MCF 10A (cell line): ENCODE measurements at regions not wholly inside any gene's neighbourhood (a gene's known extent, or its start where the extent isn't known, plus 50 kb on each side); places are given as distances from the start of the nearest gene placed in this dataset.

Experiments
- BruUV-seq: library from RNA; stranded (reverse); fragments of 400-500 nt; replicated peaks from 2 replicates; lab custom pipeline; 2021; lab: Mats Ljungman, UMichigan
- CTCF ChIA-PET: fragments of 300-600 bp; sonication (Branson Sonifier 250); formaldehyde crosslinking; extraction: SDS; loops from one replicate; lab custom pipeline; 2021; ENCODE audit warnings: antibody characterized with exemption, inconsistent platforms; lab: Yijun Ruan, JAX
- POLR2A ChIA-PET: fragments of 300-600, 350-650 bp; sonication (Branson Sonifier 250); formaldehyde crosslinking; extraction: SDS; loops from one replicate; lab custom pipeline; 2020; ENCODE audit warnings: antibody characterized with exemption, inconsistent platforms; lab: Yijun Ruan, JAX
- DNase-seq: peaks from one replicate; pipeline ENCODE4 v3.0.0-alpha.2; 2018; ENCODE audit not compliant: unreplicated experiment
- H3K27ac Mint-ChIP-seq: one replicate; pipeline ENCODE4 v1.8.0; 2022; ENCODE audit warnings: mild to moderate bottlenecking, low read depth, mixed read lengths; ENCODE audit not compliant: unreplicated experiment
- H3K27me3 Mint-ChIP-seq: one replicate; pipeline ENCODE4 v1.8.0; 2022; ENCODE audit warnings: mixed read lengths; ENCODE audit not compliant: insufficient read depth, unreplicated experiment
- H3K36me3 Mint-ChIP-seq: one replicate; pipeline ENCODE4 v1.8.0; 2022; ENCODE audit warnings: mild to moderate bottlenecking, moderate library complexity, mixed read lengths; ENCODE audit not compliant: insufficient read depth, unreplicated experiment
- H3K4me1 Mint-ChIP-seq: one replicate; pipeline ENCODE4 v1.8.0; 2022; ENCODE audit warnings: mixed read lengths; ENCODE audit not compliant: insufficient read depth, unreplicated experiment
- H3K4me3 Mint-ChIP-seq: one replicate; pipeline ENCODE4 v1.8.0; 2022; ENCODE audit warnings: mild to moderate bottlenecking, moderate library complexity, mixed read lengths; ENCODE audit not compliant: unreplicated experiment
- H3K9me3 Mint-ChIP-seq: one replicate; pipeline ENCODE4 v1.8.0; 2022; ENCODE audit warnings: mixed read lengths; ENCODE audit not compliant: unreplicated experiment
- intact Hi-C: fragments of 100-400 bp; cut with micrococcal nuclease; formaldehyde crosslinking; loops from 2 replicates; pipeline ENCODE4 v1.14.1; 2022
- TF ChIP-seq, protein P1 (sequence below): fragments of 200-600 bp; IDR thresholded peaks from one replicate; pipeline ENCODE4 v1.8.0; 2022; ENCODE audit warnings: antibody characterized with exemption, mild to moderate bottlenecking; ENCODE audit not compliant: unreplicated experiment

GRCh38 chrX:39002466-39002865 is 201.2 kb downstream of the MID1IP1 start:
- H3K27me3 Mint-ChIP-seq, result peaks cover 25% of the 10 kb centered on the region
- CTCF ChIA-PET, result no interaction called here
- H3K4me1 Mint-ChIP-seq, result no peaks in the 10 kb centered on the region
- peaks cover 6% of the 10 kb centered on the region for H3K36me3 Mint-ChIP-seq
- TF ChIP-seq, protein P1, sequence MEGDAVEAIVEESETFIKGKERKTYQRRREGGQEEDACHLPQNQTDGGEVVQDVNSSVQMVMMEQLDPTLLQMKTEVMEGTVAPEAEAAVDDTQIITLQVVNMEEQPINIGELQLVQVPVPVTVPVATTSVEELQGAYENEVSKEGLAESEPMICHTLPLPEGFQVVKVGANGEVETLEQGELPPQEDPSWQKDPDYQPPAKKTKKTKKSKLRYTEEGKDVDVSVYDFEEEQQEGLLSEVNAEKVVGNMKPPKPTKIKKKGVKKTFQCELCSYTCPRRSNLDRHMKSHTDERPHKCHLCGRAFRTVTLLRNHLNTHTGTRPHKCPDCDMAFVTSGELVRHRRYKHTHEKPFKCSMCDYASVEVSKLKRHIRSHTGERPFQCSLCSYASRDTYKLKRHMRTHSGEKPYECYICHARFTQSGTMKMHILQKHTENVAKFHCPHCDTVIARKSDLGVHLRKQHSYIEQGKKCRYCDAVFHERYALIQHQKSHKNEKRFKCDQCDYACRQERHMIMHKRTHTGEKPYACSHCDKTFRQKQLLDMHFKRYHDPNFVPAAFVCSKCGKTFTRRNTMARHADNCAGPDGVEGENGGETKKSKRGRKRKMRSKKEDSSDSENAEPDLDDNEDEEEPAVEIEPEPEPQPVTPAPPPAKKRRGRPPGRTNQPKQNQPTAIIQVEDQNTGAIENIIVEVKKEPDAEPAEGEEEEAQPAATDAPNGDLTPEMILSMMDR, result no peak
- intact Hi-C loops, result no loop called here
- H3K27ac Mint-ChIP-seq, result no peak overlapping the region
- POLR2A ChIA-PET, result interaction anchor here (0.6 kb wide), 1 partner anchor 1254 kb away, joined by 3 read pairs; no protein-coding TSS in a partner anchor
- BruUV-seq, result no TSS peak
- no peaks in the 10 kb centered on the region for H3K9me3 Mint-ChIP-seq
- H3K4me3 Mint-ChIP-seq, result no peak overlapping the region
- no peak for DNase-seq

DNA sequence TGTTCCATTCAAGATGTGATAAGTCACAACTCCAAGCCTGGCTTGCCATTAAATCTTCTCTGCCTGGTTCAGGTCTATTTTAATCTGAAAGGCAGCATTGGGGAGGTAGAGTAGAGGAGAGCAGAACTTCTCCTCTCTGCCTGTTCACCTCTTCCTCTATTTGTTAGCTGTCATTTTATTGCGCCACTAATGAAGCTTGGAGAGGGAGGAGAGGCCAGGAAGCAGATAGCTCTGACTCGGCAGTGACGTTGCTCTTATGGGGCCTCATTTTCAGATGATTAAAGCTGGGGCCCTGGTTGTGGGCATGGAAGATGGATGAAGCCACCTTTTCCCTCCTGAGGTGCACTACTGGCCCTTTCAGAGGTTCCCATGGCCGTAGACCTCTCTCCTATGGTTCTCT is 207.3 kb downstream of the MID1IP1 start:
- intact Hi-C loops, result no loop called here
- DNase-seq, result no peak
- TF ChIP-seq, protein P1, result no peak
- Mint-ChIP-seq H3K36me3 (peaks cover 4% of the 10 kb centered on the region), H3K4me3 (no peak overlapping the region), H3K4me1 (peaks cover 10% of the 10 kb centered on the region), H3K27me3 (peaks cover 53% of the 10 kb centered on the region), H3K9me3 (no peaks in the 10 kb centered on the region), H3K27ac (no peak overlapping the region)
- ChIA-PET POLR2A (no interaction called here), CTCF (no interaction called here)
- no TSS peak for BruUV-seq

DNA sequence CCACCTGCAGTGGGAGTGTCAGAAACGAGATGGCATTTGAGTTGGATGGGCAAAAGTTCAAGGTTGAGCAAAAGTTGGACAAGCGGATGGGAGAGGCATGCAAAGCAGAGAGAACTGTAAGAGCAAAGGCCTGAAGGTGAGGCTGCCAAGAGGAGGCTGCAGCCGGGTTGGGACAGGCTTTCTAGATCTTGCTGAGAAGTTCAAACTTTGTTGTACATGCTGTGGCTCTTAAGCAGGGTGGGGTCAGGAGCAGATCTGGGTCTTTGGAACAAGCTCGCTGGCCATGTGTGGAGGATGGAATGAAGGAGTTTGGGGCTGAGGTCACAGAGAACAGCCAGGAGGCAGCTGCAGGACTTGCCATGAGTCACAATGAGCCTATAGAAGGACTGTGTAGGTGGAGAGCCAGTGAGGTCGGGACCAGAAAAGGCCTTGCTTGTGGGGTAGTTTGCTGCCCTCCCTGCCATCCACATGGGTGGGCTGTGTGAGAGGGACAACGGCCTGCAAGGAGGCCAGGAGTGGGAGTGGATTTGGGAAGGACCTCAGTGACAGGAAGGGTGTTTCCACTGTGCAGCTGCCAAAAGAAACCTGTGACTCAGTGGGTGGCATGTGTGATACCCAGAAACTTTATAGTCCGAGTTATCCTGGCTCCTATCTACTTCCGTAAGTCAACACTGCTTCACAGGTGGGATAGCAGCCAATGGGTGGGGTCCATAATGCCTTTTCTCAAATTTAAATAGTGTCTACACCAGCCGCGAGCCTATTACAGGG is 210.4 kb downstream of the MID1IP1 start:
- no peaks in the 10 kb centered on the region for H3K9me3 Mint-ChIP-seq
- intact Hi-C loops, result no loop called here
- no peaks in the 10 kb centered on the region for H3K36me3 Mint-ChIP-seq
- no peak overlapping the region for H3K27ac Mint-ChIP-seq
- ChIA-PET POLR2A (no interaction called here), CTCF (no interaction called here)
- peaks cover 57% of the 10 kb centered on the region for H3K27me3 Mint-ChIP-seq
- H3K4me1 Mint-ChIP-seq, result peaks cover 10% of the 10 kb centered on the region
- no TSS peak for BruUV-seq
- TF ChIP-seq, protein P1, result no peak
- DNase-seq, result peak; percentile 25
- H3K4me3 Mint-ChIP-seq, result no peak overlapping the region

- intact Hi-C loops, result no loop called here
- Mint-ChIP-seq H3K4me3 (no peak overlapping the region), H3K27ac (no peak overlapping the region), H3K9me3 (no peaks in the 10 kb centered on the region), H3K4me1 (peaks cover 10% of the 10 kb centered on the region), H3K36me3 (no peaks in the 10 kb centered on the region), H3K27me3 (peaks cover 58% of the 10 kb centered on the region)
- ChIA-PET CTCF (no interaction called here), POLR2A (interaction anchor here (0.5 kb wide), 1 partner anchor 11 kb away, joined by 3 read pairs; no protein-coding TSS in a partner anchor)
- TF ChIP-seq, protein P1, result no peak
- BruUV-seq, result no TSS peak
- no peak for DNase-seq
Measured at GRCh38 chrX:39012621-39013111, 211.4 kb downstream of the MID1IP1 start.
